ENCODE measurements at regions not wholly inside any gene's neighbourhood (a gene's known extent, or its start where the extent isn't known, plus 50 kb on each side); places are given as distances from the start of the nearest gene placed in this dataset.
"Not testable (repeated sequence)": the region's sequence is repeated elsewhere in the genome, so short reads cannot be mapped to it uniquely, and the experiment has no call there.

DNA sequence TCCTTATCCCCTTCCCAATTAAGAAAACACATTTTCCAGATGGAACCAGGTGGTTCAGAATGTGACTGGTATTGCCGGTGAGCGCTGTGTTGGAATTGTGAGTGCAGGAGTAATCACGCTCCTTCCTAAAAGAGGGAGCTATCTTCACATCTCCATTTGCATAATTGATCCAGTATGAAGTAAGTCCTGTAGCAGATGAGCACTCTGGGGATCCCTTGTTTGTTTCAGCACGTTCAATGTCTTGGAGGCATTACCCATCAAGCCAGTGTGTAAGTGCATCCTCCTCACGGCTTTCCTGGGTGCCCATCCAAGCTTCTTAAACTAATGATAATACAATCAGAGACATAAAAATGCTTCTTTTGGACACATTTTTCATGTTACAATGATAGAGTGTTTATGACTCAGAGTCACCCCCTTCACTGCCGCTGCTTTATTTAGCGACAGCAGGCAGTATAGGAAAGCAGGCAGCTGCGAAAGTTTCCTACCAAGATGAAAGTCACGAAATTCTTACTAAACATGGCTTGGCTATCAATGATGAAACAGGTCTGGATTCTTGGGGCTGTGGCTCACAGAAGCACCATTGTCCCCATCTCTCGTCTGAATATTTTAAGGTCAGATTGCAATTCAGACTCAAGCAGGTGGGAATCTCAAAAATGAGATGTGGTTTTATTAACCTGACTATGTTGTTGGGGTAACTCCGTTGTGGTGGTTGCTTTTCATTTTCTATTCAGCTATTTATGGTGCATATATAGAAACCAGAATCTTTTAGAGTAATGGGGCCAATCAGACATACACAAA is 346.3 kb upstream of the MDFIC2 start:
- FAIRE-seq: no peak
- DNase-seq (ENCODE audit: low spot score in 2 of 2): no peak

GRCh38 chr3:70657454-70657853 is 345.0 kb upstream of the MDFIC2 start:
- DNase-seq (ENCODE audit: low spot score in 2 of 2) (no peak), FAIRE-seq (no peak)

DNA sequence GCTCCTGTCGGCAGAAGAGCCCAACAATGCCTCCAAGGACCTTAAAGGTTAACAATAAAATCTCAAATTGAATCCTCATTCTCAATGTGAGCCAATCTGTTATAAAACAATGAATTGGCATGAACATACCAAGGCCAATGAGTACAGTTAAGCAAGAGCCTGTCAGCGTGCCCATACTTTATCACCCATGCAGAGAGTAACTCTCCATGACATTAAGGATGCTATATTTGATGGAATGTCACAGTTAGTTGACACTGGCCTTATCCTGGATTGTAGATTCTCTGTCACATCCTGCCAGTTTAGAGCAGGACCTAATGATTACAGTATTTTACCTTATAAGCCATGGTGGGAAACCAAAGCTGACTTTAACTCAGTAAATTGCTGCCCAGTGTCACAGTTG is 335.4 kb upstream of the MDFIC2 start:
- FAIRE-seq: no peak

DNA sequence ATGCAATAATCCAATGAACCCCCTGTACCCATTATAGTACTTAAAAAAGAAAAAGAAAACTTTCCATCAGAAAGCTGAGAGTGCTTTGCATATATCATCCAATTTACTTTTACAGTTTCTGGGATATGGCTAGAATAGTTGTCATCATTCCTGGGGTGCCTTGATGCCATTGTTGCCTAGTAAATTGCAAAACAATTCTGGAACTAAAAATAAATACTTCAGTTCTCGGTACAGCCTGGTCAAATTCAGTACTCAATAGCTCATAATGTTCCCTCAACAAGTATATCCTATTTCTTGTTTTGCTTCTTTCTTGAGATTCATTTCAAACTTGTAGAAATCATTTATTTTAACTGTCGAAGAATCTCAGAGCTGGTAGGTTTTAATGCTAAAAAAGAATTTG is 334.7 kb upstream of the MDFIC2 start:
- DNase-seq (ENCODE audit: low spot score in 2 of 2) (no peak), FAIRE-seq (no peak)

More for the DNA sequence above, 335.4 kb upstream of the MDFIC2 start:
- DNase-seq (ENCODE audit: low spot score in 2 of 2): no peak

- no peak for FAIRE-seq
- DNase-seq (ENCODE audit: low spot score in 2 of 2): no peak
These were observed 334.2 kb upstream of the MDFIC2 start for GRCh38 chr3:70646635-70647034.

DNA sequence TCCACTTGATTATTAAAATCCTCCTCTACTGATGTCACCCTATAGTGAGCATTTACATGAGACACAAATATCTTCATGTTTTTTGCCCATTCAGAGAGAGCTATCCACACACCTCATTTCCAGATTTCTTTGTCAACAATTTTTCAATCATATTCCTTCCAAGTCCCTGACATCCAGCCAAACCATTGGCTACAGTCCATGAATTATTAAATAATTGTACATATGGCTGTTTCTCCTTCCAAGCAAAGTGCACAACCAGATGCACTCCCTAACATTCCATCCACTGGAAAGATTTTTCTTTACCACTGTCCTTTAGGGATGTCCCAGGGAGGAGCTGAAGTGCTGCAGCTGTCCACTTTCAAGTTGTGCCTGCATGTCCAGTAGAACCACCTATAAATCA is 328.0 kb upstream of the MDFIC2 start:
- FAIRE-seq: no peak
- no peak for DNase-seq (ENCODE audit: low spot score in 2 of 2)

- DNase-seq (ENCODE audit: low spot score in 2 of 2) (no peak), FAIRE-seq (no peak)
These were observed 322.9 kb upstream of the MDFIC2 start for GRCh38 chr3:70635301-70635700.

DNA sequence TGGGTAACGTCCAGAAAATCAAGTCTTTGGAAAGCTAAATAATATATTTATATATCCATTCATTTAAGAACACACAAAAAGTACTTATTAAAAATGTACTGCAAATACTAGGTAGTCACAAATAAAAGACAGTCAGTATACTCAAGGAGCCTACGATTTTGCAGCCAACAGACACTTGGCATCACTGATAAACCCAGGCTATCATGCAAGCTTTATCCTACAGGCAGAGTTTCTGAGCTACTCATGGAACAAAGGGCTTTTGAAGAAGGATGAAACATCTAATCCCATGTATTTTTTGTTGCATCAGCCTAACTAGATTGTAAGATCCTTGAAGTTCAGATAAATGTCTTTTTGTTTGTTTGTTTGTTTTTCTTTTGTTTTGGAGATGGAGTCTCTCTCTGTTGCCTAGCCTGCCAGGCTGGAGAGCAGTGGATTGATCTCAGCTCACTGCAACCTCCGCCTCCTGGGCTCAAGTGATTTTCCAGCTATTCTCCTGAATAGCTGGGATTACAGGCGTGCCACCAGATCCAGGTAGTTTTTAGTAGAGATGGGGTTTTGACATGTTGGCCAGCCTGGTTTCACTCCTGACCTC is 319.4 kb upstream of the MDFIC2 start:
- DNase-seq (ENCODE audit: low spot score in 2 of 2) (no peak), FAIRE-seq (no peak)

- DNase-seq (ENCODE audit: low spot score in 2 of 2) (no peak), FAIRE-seq (no peak)
These were observed 309.0 kb upstream of the MDFIC2 start for GRCh38 chr3:70621451-70621850.

DNA sequence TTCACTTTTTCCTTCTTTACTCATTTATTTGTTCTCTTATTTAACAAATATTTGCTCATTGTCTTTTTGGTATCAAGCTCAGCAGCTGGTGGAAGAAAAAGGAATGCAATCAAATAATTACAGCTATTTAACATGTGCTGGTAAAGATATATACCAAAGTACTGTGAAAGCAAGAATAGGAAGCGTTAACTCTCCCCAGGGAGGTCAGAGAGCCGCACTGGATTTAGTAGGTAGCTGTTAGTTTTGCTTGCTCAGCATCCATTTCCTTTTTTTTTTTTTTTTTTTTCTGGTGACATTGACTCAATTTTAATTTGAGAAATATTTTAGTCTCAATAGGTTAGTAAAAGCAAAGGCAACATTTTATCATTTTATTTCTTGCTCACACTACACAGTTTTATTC is 308.5 kb upstream of the MDFIC2 start:
- DNase-seq (ENCODE audit: low spot score in 2 of 2): no peak

DNA sequence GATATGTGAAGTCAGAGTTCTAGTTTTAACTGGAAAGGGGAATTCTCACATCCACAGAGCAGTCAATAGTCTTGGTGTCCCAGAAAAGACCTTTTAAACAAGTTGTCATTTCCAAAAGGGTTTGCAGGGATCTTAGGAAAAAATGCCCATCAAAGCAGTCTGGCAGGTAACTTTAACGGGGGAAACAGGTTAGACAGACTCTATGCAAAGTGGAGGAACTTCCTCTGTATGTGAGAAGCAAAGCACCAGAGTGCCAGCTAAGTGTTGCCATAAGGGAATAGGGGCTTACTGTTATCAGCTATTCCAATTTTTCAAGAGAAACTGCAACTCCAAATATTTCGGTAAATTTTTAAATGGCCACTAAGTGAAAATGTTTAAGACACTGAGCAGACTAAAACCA is 307.9 kb upstream of the MDFIC2 start:
- DNase-seq (ENCODE audit: low spot score in 2 of 2) (no peak), FAIRE-seq (no peak)

More for the DNA sequence above, 308.5 kb upstream of the MDFIC2 start:
- no peak for FAIRE-seq

DNA sequence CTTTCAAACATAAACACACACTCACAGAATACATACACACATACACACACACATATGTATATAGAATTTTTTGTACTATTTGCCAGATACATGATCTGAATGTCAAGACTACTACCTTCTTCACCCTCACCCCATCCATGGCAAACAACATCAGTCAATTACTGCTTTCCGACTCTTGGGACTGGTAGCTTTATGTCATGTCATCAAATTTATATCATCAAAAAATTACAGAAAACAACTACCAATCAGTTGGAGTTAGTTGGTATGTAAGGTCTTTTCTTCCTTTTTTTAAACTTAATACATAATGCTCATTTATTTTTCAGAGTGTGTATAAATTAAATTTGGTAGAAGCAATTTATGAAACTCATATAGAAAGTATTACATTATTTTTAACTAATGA is 305.7 kb upstream of the MDFIC2 start:
- DNase-seq (ENCODE audit: low spot score in 2 of 2) (no peak), FAIRE-seq (no peak)

- not testable (repeated sequence) for DNase-seq (ENCODE audit: low spot score in 2 of 2); FAIRE-seq
These were observed 304.9 kb upstream of the MDFIC2 start for GRCh38 chr3:70617349-70617748.

DNA sequence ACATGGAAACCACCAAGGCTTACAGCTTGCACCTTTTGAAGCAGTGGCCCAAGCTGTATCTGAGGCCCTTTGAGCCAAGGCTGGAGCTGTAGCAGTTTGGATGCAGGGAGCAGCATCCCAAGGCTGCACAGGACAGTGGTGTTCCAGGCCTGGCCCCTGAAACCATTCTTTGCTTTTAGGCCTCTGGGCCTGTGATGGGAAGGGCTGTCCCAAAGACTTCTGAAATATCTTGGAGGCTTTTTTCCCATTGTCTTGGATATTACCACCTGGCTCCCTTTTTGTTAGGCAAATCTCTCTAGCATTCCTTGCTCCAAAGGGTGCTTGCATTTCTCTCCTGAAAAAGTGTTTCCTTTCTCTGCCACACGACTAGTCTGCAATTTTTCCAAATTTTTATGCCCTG is 302.8 kb upstream of the MDFIC2 start:
- DNase-seq (ENCODE audit: low spot score in 2 of 2) (no peak), FAIRE-seq (no peak)

DNA sequence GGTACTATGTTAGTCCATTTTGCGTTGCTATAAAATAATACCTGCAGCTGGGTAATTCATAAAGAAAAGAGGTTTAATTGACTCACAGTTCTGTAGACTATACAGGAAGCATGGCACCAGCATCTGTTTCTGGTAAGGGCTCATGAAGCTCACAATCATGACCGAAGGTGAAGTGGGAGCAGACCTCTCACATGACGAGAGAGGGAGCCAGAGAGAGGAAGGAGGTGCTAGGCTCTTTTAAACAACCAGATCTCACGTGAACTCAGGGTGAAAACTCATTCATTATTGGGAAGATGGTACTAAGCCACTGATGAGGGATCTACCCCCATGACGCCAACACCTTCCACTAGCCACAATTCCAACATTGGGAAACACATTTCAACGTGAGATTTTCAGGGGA is 301.7 kb upstream of the MDFIC2 start:
- no peak for DNase-seq (ENCODE audit: low spot score in 2 of 2)

DNA sequence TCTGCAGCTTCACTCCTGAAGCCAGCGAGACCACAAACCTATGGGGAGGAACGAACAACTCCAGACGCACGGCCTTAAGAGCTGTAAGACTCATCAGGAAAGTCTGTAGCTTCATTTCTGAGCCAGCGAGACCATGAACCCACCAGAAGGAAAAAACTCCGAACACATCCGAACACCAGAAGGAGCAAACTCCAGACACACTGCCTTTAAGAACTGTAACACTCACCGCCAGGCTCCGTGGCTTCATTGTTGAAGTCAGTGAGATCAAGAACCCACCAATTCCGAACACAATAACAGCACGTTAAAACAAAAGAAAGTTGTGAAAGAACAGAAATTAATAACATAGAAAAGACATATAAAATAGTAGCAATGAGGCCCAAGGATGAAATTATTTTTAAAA is 300.5 kb upstream of the MDFIC2 start:
- FAIRE-seq (no peak), DNase-seq (ENCODE audit: low spot score in 2 of 2) (no peak)

More for the DNA sequence above, 301.7 kb upstream of the MDFIC2 start:
- no peak for FAIRE-seq

- not testable (repeated sequence) for DNase-seq (ENCODE audit: low spot score in 2 of 2); FAIRE-seq
These were observed 299.3 kb upstream of the MDFIC2 start for GRCh38 chr3:70611667-70612277.

DNA sequence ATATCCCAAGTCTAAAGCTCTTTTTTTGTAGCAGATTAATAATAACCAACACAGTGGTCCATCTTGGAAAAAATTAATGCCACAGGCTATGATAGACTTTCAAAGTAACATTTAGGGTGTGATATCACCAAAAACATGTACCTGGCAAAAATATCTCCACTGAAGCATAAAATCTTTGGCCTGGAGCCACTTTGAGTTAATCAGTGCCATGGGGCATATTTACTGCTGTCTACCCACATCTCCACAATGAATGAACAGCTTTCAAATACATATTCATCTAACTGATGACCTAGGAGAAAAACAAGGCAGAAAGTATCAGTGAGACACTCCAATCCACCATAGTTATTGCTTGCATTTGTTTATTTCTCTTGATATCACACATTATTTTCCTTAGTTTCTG is 296.0 kb upstream of the MDFIC2 start:
- no peak for FAIRE-seq

DNA sequence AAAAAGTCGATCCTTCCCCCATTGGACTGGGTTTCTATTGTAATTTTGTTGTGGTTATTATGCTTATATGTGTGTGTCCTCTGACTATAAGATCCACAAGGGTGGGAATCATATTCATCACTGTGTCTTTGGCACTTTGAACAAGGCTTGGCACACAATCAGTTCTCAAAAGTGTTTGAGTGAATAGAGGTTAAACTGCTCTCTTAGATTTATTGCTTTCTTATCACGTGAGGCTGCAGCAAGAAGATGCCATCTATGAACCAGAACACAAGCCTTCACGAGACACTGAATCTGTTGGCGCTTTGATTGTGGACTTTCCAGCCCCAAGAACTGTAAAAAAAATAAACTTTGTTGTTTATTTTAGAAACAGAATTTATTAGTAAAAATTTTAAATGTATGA is 295.0 kb upstream of the MDFIC2 start:
- FAIRE-seq: no peak
- DNase-seq (ENCODE audit: low spot score in 2 of 2): no peak

More for the DNA sequence above, 296.0 kb upstream of the MDFIC2 start:
- no peak for DNase-seq (ENCODE audit: low spot score in 2 of 2)

GRCh38 chr3:70606018-70606417 is 293.6 kb upstream of the MDFIC2 start:
- FAIRE-seq (no peak), DNase-seq (ENCODE audit: low spot score in 2 of 2) (no peak)

DNA sequence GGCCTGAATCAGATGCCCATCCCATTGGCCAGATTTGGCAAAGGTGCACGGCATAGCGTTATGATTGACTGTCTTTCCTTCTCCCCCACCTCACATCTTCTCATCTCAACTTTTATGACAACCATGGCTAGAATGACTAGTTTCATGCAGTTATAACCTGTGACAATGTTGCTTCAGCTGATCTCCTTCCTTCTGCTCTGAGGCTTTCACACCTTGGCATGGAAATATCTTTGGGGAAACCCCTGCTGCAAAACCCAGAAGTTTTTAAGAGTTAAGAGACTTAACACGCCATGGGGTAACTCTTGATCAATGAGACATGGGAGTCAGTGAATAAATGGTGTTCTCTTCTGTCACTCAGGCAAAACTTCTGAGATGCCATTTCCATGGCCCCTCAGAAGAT is 290.7 kb upstream of the MDFIC2 start:
- no peak for DNase-seq (ENCODE audit: low spot score in 2 of 2)
- FAIRE-seq: no peak

GRCh38 chr3:70597312-70597711 is 284.9 kb upstream of the MDFIC2 start:
- FAIRE-seq (no peak), DNase-seq (ENCODE audit: low spot score in 2 of 2) (no peak)

Measured in frontal cortex (tissue), 3 donors.